H1 (cell line): ENCODE measurements at regions not wholly inside any gene's neighbourhood (a gene's known extent, or its start where the extent isn't known, plus 50 kb on each side); places are given as distances from the start of the nearest gene placed in this dataset.

Source experiments
- CTCF ChIA-PET: fragments of 300-600 bp; sonication (Branson Sonifier 250); formaldehyde crosslinking; loops from one replicate; lab custom pipeline; 2021; ENCODE audit not compliant: partially characterized antibody; lab: Charles Lee
- POLR2A ChIA-PET: fragments of 300-600 bp; sonication (Branson Sonifier 250); formaldehyde crosslinking; loops from one replicate; lab custom pipeline; 2021; ENCODE audit warnings: inconsistent platforms; ENCODE audit not compliant: partially characterized antibody; lab: Charles Lee
- DNase-seq, 2 experiments: peaks; one replicate each; pipeline versions ENCODE4 v3.0.0 to v3.0.0-alpha.2; 2010 to 2022; ENCODE audit warnings: low spot score in 2 of 2, low read depth in 1 of 2, mixed read lengths in 1 of 2
- FAIRE-seq: peaks from 2 replicates; lab custom pipeline; 2011; peaks lifted over from hg19 to GRCh38; lab: Jason Lieb, UNC
- H2AFZ ChIP-seq: 2 replicates; pipeline ENCODE4 v1.8.1; 2012; ENCODE audit warnings: low read length, inconsistent platforms
- H2AK5ac ChIP-seq: 2 replicates; pipeline ENCODE4 v1.6.1; 2013; ENCODE audit warnings: low read depth, low read length
- H2BK120ac ChIP-seq: replicated peaks from 2 replicates; pipeline ENCODE3; 2013; ENCODE audit warnings: low read depth, low read length, inconsistent platforms
- H2BK12ac ChIP-seq: 2 replicates; pipeline ENCODE4 v1.6.1; 2013; ENCODE audit warnings: low read depth, low read length
- H2BK15ac ChIP-seq: 2 replicates; pipeline ENCODE4 v1.6.1; 2013; ENCODE audit warnings: low read length
- H2BK20ac ChIP-seq: 2 replicates; pipeline ENCODE4 v1.6.1; 2013; ENCODE audit warnings: low read length
- H2BK5ac ChIP-seq: 2 replicates; pipeline ENCODE4 v1.6.1; 2013; ENCODE audit warnings: low read depth, low read length
- H3K14ac ChIP-seq: 2 replicates; pipeline ENCODE4 v1.6.1; 2013; ENCODE audit warnings: inconsistent platforms; ENCODE audit not compliant: insufficient read length
- H3K18ac ChIP-seq: 2 replicates; pipeline ENCODE4 v1.6.1; 2013; ENCODE audit warnings: low read length; ENCODE audit errors: extremely low read depth
- H3K23ac ChIP-seq: 2 replicates; pipeline ENCODE4 v1.6.1; 2013; ENCODE audit warnings: inconsistent platforms; ENCODE audit not compliant: insufficient read length
- H3K23me2 ChIP-seq: 2 replicates; pipeline ENCODE4 v1.6.1; 2013; ENCODE audit warnings: low read depth, low read length
- H3K27ac ChIP-seq: 2 replicates; pipeline ENCODE4 v1.6.1; 2011; ENCODE audit warnings: low read depth, low read length, inconsistent platforms
- H3K27me3 ChIP-seq, 4 experiments: replicated peaks in 1 of 4; 1 replicate in 1 of 4; 2 replicates in 3 of 4; pipeline versions ENCODE4 v1.6.1 to v1.8.1; 2011 to 2013; ENCODE audit warnings: low read length in 3 of 4, mild to moderate bottlenecking in 3 of 4, inconsistent platforms in 2 of 4, mixed read lengths in 2 of 4, moderate library complexity in 1 of 4; ENCODE audit not compliant: control insufficient read depth in 3 of 4, insufficient read depth in 3 of 4; ENCODE audit errors: extremely low read depth in 1 of 4
- H3K36me3 ChIP-seq, 4 experiments: 2 replicates each; pipeline versions ENCODE4 v1.6.1 to v1.8.1; 2011 to 2013; ENCODE audit warnings: mild to moderate bottlenecking in 4 of 4, low read length in 3 of 4, moderate library complexity in 2 of 4, control low read depth in 1 of 4, inconsistent platforms in 1 of 4; ENCODE audit not compliant: insufficient read depth in 4 of 4, control insufficient read depth in 2 of 4
- H3K4ac ChIP-seq: replicated peaks from 2 replicates; pipeline ENCODE3; 2013; ENCODE audit warnings: low read length, low read depth, mixed read lengths, inconsistent platforms; ENCODE audit not compliant: insufficient read length
- H3K4me1 ChIP-seq, 4 experiments: replicated peaks in 1 of 4; 1 replicate in 1 of 4; 2 replicates in 3 of 4; pipeline versions ENCODE4 v1.6.1 to v1.8.1; 2011 to 2013; ENCODE audit warnings: low read length in 3 of 4, inconsistent platforms in 2 of 4, mixed read lengths in 1 of 4; ENCODE audit not compliant: insufficient read depth in 4 of 4, control insufficient read depth in 3 of 4
- H3K4me2 ChIP-seq, 2 experiments: 2 replicates each; pipeline versions ENCODE4 v1.6.1 to v1.8.1; 2011 to 2013; ENCODE audit warnings: low read depth in 2 of 2, low read length in 2 of 2, control low read depth in 1 of 2, inconsistent platforms in 1 of 2, mild to moderate bottlenecking in 1 of 2; ENCODE audit not compliant: insufficient read depth in 1 of 2
- H3K4me3 ChIP-seq, 4 experiments: fragments of 200-600, 300-600 bp in 1 of 4; sonication (generic), shearing (Covaris generic), sonication (Bioruptor Twin) in 1 of 4; 2 replicates each; pipeline versions ENCODE4 v1.5.1 to v1.8.1; 2011 to 2016; ENCODE audit warnings: low read length in 4 of 4, low read depth in 3 of 4, control low read depth in 2 of 4, inconsistent platforms in 2 of 4, mild to moderate bottlenecking in 2 of 4, mixed read lengths in 1 of 4, moderate library complexity in 1 of 4; ENCODE audit not compliant: insufficient read depth in 2 of 4; ENCODE audit errors: extremely low read depth in 1 of 4
- H3K56ac ChIP-seq: replicated peaks from 2 replicates; pipeline ENCODE3; 2013; ENCODE audit warnings: low read depth, mild to moderate bottlenecking, mixed read lengths, low read length, inconsistent platforms; ENCODE audit not compliant: insufficient read length
- H3K79me1 ChIP-seq: 2 replicates; pipeline ENCODE4 v1.6.1; 2013; ENCODE audit warnings: low read depth, low read length, control low read depth
- H3K79me2 ChIP-seq, 2 experiments: 2 replicates each; pipeline versions ENCODE4 v1.6.1 to v1.8.1; 2012 to 2013; ENCODE audit warnings: low read length in 2 of 2, mild to moderate bottlenecking in 2 of 2, inconsistent platforms in 1 of 2; ENCODE audit not compliant: insufficient read depth in 2 of 2, control insufficient read depth in 1 of 2
- H3K9ac ChIP-seq, 4 experiments: replicated peaks in 1 of 4; 1 replicate in 1 of 4; 2 replicates in 3 of 4; pipeline versions ENCODE4 v1.6.1 to v1.8.1; 2011 to 2013; ENCODE audit warnings: low read depth in 3 of 4, low read length in 3 of 4, control low read depth in 2 of 4, mild to moderate bottlenecking in 2 of 4, moderate library complexity in 2 of 4, inconsistent platforms in 1 of 4; ENCODE audit errors: extremely low read depth in 1 of 4
- H3K9me3 ChIP-seq, 2 experiments: 2 replicates each; pipeline versions ENCODE4 v1.6.1 to v1.8.1; 2012 to 2013; ENCODE audit warnings: mild to moderate bottlenecking in 2 of 2, moderate library complexity in 2 of 2, control low read depth in 1 of 2, inconsistent platforms in 1 of 2, low read depth in 1 of 2, low read length in 1 of 2, mixed read lengths in 1 of 2; ENCODE audit not compliant: insufficient read depth in 2 of 2
- H4K20me1 ChIP-seq, 2 experiments: replicated peaks in 1 of 2; 2 replicates each; pipeline versions ENCODE3 to v1.8.1; 2011 to 2013; ENCODE audit warnings: inconsistent platforms in 2 of 2, low read length in 2 of 2, mild to moderate bottlenecking in 1 of 2; ENCODE audit not compliant: insufficient read depth in 2 of 2, control insufficient read depth in 1 of 2
- H4K5ac ChIP-seq: 2 replicates; pipeline ENCODE4 v1.6.1; 2013; ENCODE audit warnings: low read length, low read depth, mixed read lengths, inconsistent platforms; ENCODE audit not compliant: insufficient read length
- H4K8ac ChIP-seq: 2 replicates; pipeline ENCODE4 v1.8.0; 2013; ENCODE audit warnings: mild to moderate bottlenecking, moderate library complexity, low read length, inconsistent platforms; ENCODE audit not compliant: insufficient read depth; ENCODE audit errors: extremely low read depth
- H4K91ac ChIP-seq: replicated peaks from 2 replicates; pipeline ENCODE3; 2013; ENCODE audit warnings: low read length, mixed read lengths, inconsistent platforms; ENCODE audit not compliant: insufficient read length
- ASH2L ChIP-seq: fragments of 200-600, 300-600 bp; sonication (generic); IDR thresholded peaks from one replicate; pipeline ENCODE4 v1.7.1; 2017; ENCODE audit warnings: low read length
- CHD2 ChIP-seq: IDR thresholded peaks from 2 replicates; pipeline ENCODE4 v1.6.1; 2012; ENCODE audit warnings: low read length, improper control_type of control experiment
- JUN ChIP-seq: IDR thresholded peaks from 2 replicates; pipeline ENCODE4 v1.6.1; 2011; ENCODE audit warnings: low read depth, mild to moderate bottlenecking, improper control_type of control experiment, low read length
- SIX5 ChIP-seq: IDR thresholded peaks from 2 replicates; pipeline ENCODE4 v1.6.1; 2011; ENCODE audit warnings: mild to moderate bottlenecking, low read depth, low read length
- SUZ12 ChIP-seq: fragments of 200-600 bp; sonication (generic); IDR thresholded peaks from 2 replicates; pipeline ENCODE4 v1.6.1; 2012; ENCODE audit warnings: mild to moderate bottlenecking, inconsistent platforms, low read length, moderate library complexity, mixed read lengths
- WGBS, 2 experiments: shearing (Covaris generic) in 1 of 2; methylation state at CpG; one replicate each; pipeline versions ENCODE4 v1.1.6 to v1.1.7; 2013 to 2015; ENCODE audit warnings: low lambda C conversion rate in 2 of 2, mixed read lengths in 2 of 2, inconsistent platforms in 1 of 2, low coverage in 1 of 2, missing lambda C conversion rate in 1 of 2; ENCODE audit not compliant: insufficient replicate concordance in 2 of 2, insufficient coverage in 1 of 2, insufficient read length in 1 of 2; ENCODE audit errors: extremely low coverage in 1 of 2, missing lambda C conversion rate in 1 of 2; 5-methylcytosine and 5-hydroxymethylcytosine counted together

DNA sequence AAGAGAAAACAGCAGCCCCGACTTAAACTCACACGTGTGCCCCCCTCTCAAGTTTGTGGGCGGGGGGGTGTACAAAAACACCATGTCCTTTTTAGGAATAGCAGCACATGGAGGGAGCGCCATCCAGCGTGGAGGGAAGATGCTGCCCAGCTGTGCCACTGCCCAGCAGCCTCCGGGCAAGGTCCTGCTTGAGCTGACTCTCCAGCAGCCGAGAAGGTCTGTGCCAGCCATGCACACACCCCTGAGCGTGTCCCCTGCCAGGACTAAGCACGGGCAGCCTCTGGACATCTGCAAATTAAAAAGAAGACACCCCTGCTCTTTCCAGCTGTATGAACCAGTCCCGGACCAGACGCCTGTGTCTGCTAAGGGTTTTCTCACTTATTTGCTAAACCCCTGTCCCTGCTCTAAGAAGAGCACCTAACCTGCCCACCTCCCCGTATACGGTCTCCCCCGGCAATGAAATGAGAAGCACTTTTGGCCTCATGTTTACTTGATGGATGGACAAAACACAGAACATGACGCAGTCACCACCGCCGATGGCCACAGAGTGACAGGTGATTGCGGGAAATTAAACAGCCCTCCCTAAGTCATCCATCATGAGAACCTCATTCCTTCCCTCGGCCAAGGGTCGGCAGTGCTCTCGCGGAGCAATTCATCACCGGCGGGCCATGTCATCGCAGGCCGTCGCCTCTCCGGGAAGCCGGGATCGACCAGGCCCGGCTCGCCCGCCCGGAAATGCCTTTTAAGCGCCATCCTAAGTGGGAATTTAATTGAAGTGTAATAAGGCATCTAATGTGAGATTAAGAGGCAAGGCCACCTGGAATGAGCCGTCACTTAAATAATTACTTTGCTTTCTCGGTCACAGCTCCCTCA is 96.9 kb downstream of the OLFM1 start:
- Histone ChIP-seq H4K91ac (no peak overlapping the region), H2BK12ac (no peak overlapping the region), H3K23ac (no peak overlapping the region), H2AK5ac (no peak overlapping the region), H3K4me2 (no peak overlapping the region), H4K8ac (0 out of 2 replicates have a peak overlapping the region, but pooled peaks have one; percentile 93), H3K36me3 (no peaks in the 10 kb centered on the region), H3K9ac (no peak overlapping the region), H3K23me2 (peaks cover 2% of the 10 kb centered on the region; the same call in 1 of the 2 replicates), H2BK5ac (no peak overlapping the region), H4K20me1 (peaks cover 0 to 2% of the 10 kb centered on the region in 2 experiments), H3K4me3 (no peak overlapping the region), H2BK120ac (no peak overlapping the region), H3K14ac (no peak overlapping the region), H2BK15ac (no peak overlapping the region), H3K56ac (no peak overlapping the region), H3K4ac (no peak overlapping the region), H3K79me1 (no peaks in the 10 kb centered on the region), H3K27ac (no peak overlapping the region), H3K9me3 (no peaks in the 10 kb centered on the region), H4K5ac (no peak overlapping the region), H2BK20ac (no peak overlapping the region), H3K4me1 (no peaks in the 10 kb centered on the region; a peak in 1 of 7 replicates), H2AFZ (no peak overlapping the region), H3K27me3 (no peaks in the 10 kb centered on the region), H3K79me2 (no peaks in the 10 kb centered on the region), H3K18ac (no peak overlapping the region)
- ChIA-PET CTCF (interaction anchor here (0.9 to 1.4 kb wide), 4 partner anchors 10 to 228 kb away, joined by 3 read pairs; no protein-coding TSS in a partner anchor), POLR2A (no interaction called here)
- DNase-seq (no peak), FAIRE-seq (no peak)
- 91% methylated on average over 36 of the region's 37 CpGs; no CpG with 5 or more reads in 1 of the 2 experiments for WGBS, 2 experiments
- TF ChIP-seq JUN (no peak), SUZ12 (no peak), CHD2 (no peak), SIX5 (no peak), ASH2L (no peak)
